ENCODE measurements at regions not wholly inside any gene's neighbourhood (a gene's known extent, or its start where the extent isn't known, plus 50 kb on each side); places are given as distances from the start of the nearest gene placed in this dataset.
A peak's percentile ranks its signal among the peaks of the same experiment; 100 is the strongest.

GRCh38 chr20:50242548-50242862 lies 51.9 kb downstream of the CEBPB start:
- no peak for DNase-seq (ENCODE audit: low read depth)

GRCh38 chr20:50242863-50243609 lies 52.4 kb downstream of the CEBPB start:
- no peak for DNase-seq (ENCODE audit: low read depth)

- DNase-seq (ENCODE audit: low read depth) = no peak
Observed at GRCh38 chr20:50243610-50244351, 53.2 kb downstream of the CEBPB start.

GRCh38 chr20:50244352-50245149 lies 53.9 kb downstream of the CEBPB start:
- DNase-seq (ENCODE audit: low read depth) = no peak

GRCh38 chr20:50245498-50246366 lies 55.1 kb downstream of the CEBPB start:
- peak; percentile 87 for DNase-seq (ENCODE audit: low read depth)

- no peak for DNase-seq (ENCODE audit: low read depth)
Observed at GRCh38 chr20:50246367-50247195, 56.0 kb downstream of the CEBPB start.

- DNase-seq (ENCODE audit: low read depth) = no peak
Observed at GRCh38 chr20:50247196-50248094, 56.8 kb downstream of the CEBPB start.

- DNase-seq (ENCODE audit: low read depth) = peak; percentile 46
Observed at GRCh38 chr20:50248104-50248641, 57.5 kb downstream of the CEBPB start.

GRCh38 chr20:50249447-50250388 lies 59.1 kb downstream of the CEBPB start:
- no peak for DNase-seq (ENCODE audit: low read depth)

GRCh38 chr20:50250679-50251382 lies 60.2 kb downstream of the CEBPB start:
- no peak for DNase-seq (ENCODE audit: low read depth)

GRCh38 chr20:50251383-50251748 lies 60.7 kb downstream of the CEBPB start:
- no peak for DNase-seq (ENCODE audit: low read depth)

GRCh38 chr20:50251992-50252511 lies 61.4 kb downstream of the CEBPB start:
- DNase-seq (ENCODE audit: low read depth) = peak; percentile 45

- DNase-seq (ENCODE audit: low read depth) = no peak
Observed at GRCh38 chr20:50252701-50253100, 62.1 kb downstream of the CEBPB start.

GRCh38 chr20:50253101-50253500 lies 62.5 kb downstream of the CEBPB start:
- no peak for DNase-seq (ENCODE audit: low read depth)

- DNase-seq (ENCODE audit: low read depth) = no peak
Observed at GRCh38 chr20:50254466-50255079, 63.9 kb downstream of the CEBPB start.

GRCh38 chr20:50256577-50256976 lies 65.9 kb downstream of the CEBPB start:
- no peak for DNase-seq (ENCODE audit: low read depth)

GRCh38 chr20:50257860-50258259 lies 67.2 kb downstream of the CEBPB start:
- no peak for DNase-seq (ENCODE audit: low read depth)
